T follicular helper cell (primary cell): ENCODE measurements at regions not wholly inside any gene's neighbourhood (a gene's known extent, or its start where the extent isn't known, plus 50 kb on each side); places are given as distances from the start of the nearest gene placed in this dataset.
"Not testable (repeated sequence)": the region's sequence is repeated elsewhere in the genome, so short reads cannot be mapped to it uniquely, and the experiment has no call there.

Experiments used
- DNase-seq: peaks from one replicate; pipeline ENCODE4 v3.0.0-alpha.2; 2020; ENCODE audit warnings: low read depth

DNA sequence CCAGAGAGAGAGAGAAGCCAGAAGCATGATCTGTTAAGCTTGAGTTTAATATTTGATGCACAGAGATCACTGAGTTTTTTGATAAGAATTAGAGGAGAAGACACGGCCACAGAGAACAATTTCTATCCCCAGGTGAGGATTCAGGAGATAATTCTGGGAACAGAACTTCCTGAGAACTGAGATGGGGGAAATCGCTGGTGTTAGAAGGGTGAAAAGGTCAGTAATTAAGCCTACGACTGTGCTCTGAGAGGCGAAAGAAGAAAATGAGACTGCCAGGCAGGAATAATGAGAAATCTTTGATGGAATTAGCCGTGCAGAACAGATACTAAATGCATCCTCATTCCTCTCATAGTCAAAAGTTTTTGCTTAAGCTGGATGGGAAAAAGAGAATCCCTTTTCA, 61.9 kb upstream of the EEF2KMT start:
- not testable (repeated sequence) for DNase-seq

GRCh38 chr16:5158494-5158893, 60.9 kb upstream of the EEF2KMT start:
- no peak for DNase-seq

- not testable (repeated sequence) for DNase-seq
Measured at GRCh38 chr16:5156486-5156885, 58.9 kb upstream of the EEF2KMT start.

- not testable (repeated sequence) for DNase-seq
Measured at GRCh38 chr16:5154006-5154405, 56.4 kb upstream of the EEF2KMT start.

DNA sequence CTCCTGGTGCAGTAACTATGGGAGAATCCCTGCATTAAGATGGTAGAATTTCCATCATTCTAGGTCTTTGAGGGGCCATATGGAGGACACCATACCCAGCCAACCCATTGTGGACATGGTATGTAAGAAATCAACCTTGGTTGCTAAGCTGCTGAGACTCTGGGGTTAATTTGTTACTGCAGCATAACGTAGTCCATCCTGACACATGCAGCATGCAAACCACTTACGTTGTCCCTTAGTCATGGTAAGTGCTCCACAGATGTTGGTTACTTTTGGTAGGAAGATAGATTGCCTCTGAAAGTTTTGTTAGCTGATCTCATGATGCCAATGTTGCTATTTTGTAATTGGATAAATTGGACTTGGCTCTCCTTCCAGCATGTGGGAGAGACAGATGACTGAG, 53.8 kb upstream of the EEF2KMT start:
- not testable (repeated sequence) for DNase-seq
